Urinary bladder (tissue), 3 donors: ENCODE measurements at regions not wholly inside any gene's neighbourhood (a gene's known extent, or its start where the extent isn't known, plus 50 kb on each side); places are given as distances from the start of the nearest gene placed in this dataset.

Source experiments
- DNase-seq: peaks from one replicate; pipeline ENCODE4 v3.0.0-alpha.2; 2015; ENCODE audit errors: extremely low spot score
- H3K27ac ChIP-seq: one replicate; pipeline ENCODE4 v1.5.1; 2013; ENCODE audit warnings: low read depth, mild to moderate bottlenecking, moderate library complexity
- H3K36me3 ChIP-seq: one replicate; pipeline ENCODE4 v1.6.1; 2013; ENCODE audit warnings: mild to moderate bottlenecking, moderate library complexity; ENCODE audit not compliant: insufficient read depth
- H3K4me1 ChIP-seq: one replicate; pipeline ENCODE4 v1.6.1; 2013; ENCODE audit warnings: mild to moderate bottlenecking, moderate library complexity; ENCODE audit not compliant: insufficient read depth
- H3K4me3 ChIP-seq: one replicate; pipeline ENCODE4 v1.5.1; 2013; ENCODE audit warnings: low read depth, low read length
- WGBS: extraction: QIAGEN DNeasy Blood & Tissue Kit; methylation state at CpG from one replicate; pipeline ENCODE4 v1.1.7; 2013; 5-methylcytosine and 5-hydroxymethylcytosine counted together
- donor health status: healthy with polysubstance abuse.
- donor health status: healthy.

GRCh38 chr16:82350560-82350959 lies 180.5 kb upstream of the MPHOSPH6 start:
- Histone ChIP-seq H3K36me3 (no peaks in the 10 kb centered on the region), H3K4me1 (no peaks in the 10 kb centered on the region), H3K27ac (no peak overlapping the region), H3K4me3 (no peak overlapping the region)
- 95% methylated on average over 2 of the region's 2 CpGs for WGBS
- no peak for DNase-seq

GRCh38 chr16:82345318-82345717 lies 175.3 kb upstream of the MPHOSPH6 start:
- 91% methylated on average over 2 of the region's 2 CpGs for WGBS
- DNase-seq = no peak
- no peak overlapping the region for H3K4me3 ChIP-seq

DNA sequence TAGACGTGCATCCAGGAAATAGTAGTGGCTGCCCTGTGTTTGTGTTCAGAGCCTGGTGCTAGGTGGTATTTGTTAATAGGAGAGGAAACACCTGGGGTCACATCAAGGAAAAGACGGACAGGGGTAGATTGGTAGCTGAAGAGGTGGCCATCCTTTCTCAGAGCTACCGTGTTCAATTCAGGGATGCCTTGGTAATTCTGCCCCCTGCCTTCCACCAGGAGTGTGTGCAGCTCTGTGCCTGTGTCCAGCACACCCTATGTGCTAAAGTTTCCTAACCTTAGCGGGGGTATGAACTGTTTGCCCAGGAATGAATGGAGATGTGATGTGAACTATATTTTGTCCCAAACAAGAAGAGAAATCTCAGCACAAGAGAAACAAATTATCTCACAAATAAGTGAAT lies 174.1 kb upstream of the MPHOSPH6 start:
- Histone ChIP-seq H3K36me3 (no peaks in the 10 kb centered on the region), H3K4me3 (no peak overlapping the region), H3K4me1 (no peaks in the 10 kb centered on the region), H3K27ac (no peak overlapping the region)
- WGBS = 42% methylated on average over 4 of the region's 4 CpGs
- DNase-seq = no peak

More at GRCh38 chr16:82345318-82345717, 175.3 kb upstream of the MPHOSPH6 start:
- Histone ChIP-seq H3K4me1 (no peaks in the 10 kb centered on the region), H3K36me3 (no peaks in the 10 kb centered on the region), H3K27ac (no peak overlapping the region)

- Histone ChIP-seq H3K4me1 (no peaks in the 10 kb centered on the region), H3K27ac (no peak overlapping the region), H3K4me3 (no peak overlapping the region), H3K36me3 (no peaks in the 10 kb centered on the region)
- no peak for DNase-seq
- 80% methylated on average over 4 of the region's 4 CpGs for WGBS
These were observed 171.2 kb upstream of the MPHOSPH6 start for GRCh38 chr16:82341146-82341669.

- Histone ChIP-seq H3K4me3 (no peak overlapping the region), H3K27ac (no peak overlapping the region), H3K4me1 (no peaks in the 10 kb centered on the region), H3K36me3 (no peaks in the 10 kb centered on the region)
- 43% methylated on average over 4 of the region's 4 CpGs for whole genome bisulfite sequencing
- no peak for DNase-seq
These were observed 170.5 kb upstream of the MPHOSPH6 start for GRCh38 chr16:82340531-82340930.

GRCh38 chr16:82337355-82337754 lies 167.3 kb upstream of the MPHOSPH6 start:
- Histone ChIP-seq H3K4me1 (no peaks in the 10 kb centered on the region), H3K4me3 (no peak overlapping the region), H3K27ac (no peak overlapping the region), H3K36me3 (no peaks in the 10 kb centered on the region)
- no peak for DNase-seq
- WGBS = 60% methylated on average over 3 of the region's 3 CpGs

GRCh38 chr16:82331974-82332750 lies 162.1 kb upstream of the MPHOSPH6 start:
- WGBS = 84% methylated on average over 6 of the region's 6 CpGs

GRCh38 chr16:82331397-82331796 lies 161.4 kb upstream of the MPHOSPH6 start:
- WGBS = 84% methylated on average over 3 of the region's 3 CpGs
- Histone ChIP-seq H3K27ac (no peak overlapping the region), H3K36me3 (no peaks in the 10 kb centered on the region), H3K4me3 (no peak overlapping the region), H3K4me1 (no peaks in the 10 kb centered on the region)
- no peak for DNase-seq

More at GRCh38 chr16:82331974-82332750, 162.1 kb upstream of the MPHOSPH6 start:
- Histone ChIP-seq H3K36me3 (no peaks in the 10 kb centered on the region), H3K4me3 (no peak overlapping the region), H3K27ac (no peak overlapping the region), H3K4me1 (no peaks in the 10 kb centered on the region)
- DNase-seq = no peak

GRCh38 chr16:82329504-82330192 lies 159.6 kb upstream of the MPHOSPH6 start:
- WGBS = 67% methylated on average over 11 of the region's 11 CpGs
- no peak overlapping the region for H3K4me3 ChIP-seq
- H3K4me1 ChIP-seq = no peaks in the 10 kb centered on the region
- DNase-seq = no peak
- H3K36me3 ChIP-seq = no peaks in the 10 kb centered on the region
- no peak overlapping the region for H3K27ac ChIP-seq

DNA sequence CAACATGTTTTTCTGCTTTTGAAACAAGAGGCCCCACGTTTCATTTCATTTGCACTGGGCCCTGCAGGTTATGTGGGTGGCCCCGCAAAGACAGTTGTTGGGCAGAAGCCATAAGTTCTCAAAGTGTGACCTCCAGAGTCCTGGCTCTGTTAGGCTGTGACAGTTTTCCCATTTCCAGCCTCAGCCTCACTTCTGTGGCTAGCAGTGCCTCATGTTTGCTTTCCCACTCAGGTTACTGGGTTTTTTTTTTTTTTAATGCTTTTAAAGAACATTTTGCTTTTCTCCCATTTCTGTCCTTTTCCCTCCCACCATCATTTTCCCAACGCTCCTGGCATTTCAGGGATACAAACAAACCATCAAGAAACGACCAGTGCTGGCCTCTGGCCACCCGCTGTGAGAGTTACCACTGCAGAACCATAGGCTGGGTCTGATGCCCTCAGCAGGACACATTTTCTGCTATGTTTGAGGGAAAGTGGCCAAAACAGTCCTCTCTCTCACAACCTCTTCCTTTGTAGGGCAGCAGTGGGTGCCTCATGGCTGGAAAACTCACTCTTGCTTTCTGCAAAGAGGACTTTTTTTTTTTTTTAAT lies 159.0 kb upstream of the MPHOSPH6 start:
- WGBS = 57% methylated on average over 5 of the region's 5 CpGs
- Histone ChIP-seq H3K27ac (no peak overlapping the region), H3K4me1 (no peaks in the 10 kb centered on the region), H3K4me3 (no peak overlapping the region), H3K36me3 (no peaks in the 10 kb centered on the region)
- no peak for DNase-seq

DNA sequence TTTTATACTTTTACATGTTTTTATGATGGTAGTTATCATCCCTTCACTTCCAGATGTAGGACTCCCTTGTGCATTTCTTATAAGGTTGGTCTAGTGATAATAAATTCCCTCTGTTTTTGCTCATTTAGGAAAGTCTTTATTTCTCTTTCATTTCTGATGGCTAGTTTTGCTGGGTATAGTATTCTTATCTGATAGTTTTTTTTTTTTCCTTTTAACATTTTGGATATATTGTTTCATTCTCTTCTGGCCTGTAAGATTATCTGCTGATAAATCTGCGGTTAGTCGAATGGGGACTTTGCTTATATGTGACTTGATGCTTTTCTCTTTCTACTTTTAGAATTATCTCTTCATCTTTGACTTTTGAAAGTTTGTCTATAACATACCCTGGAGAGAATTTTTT lies 153.1 kb upstream of the MPHOSPH6 start:
- WGBS = 99% methylated on average over 2 of the region's 2 CpGs
- Histone ChIP-seq H3K4me1 (no peaks in the 10 kb centered on the region), H3K4me3 (no peak overlapping the region), H3K36me3 (no peaks in the 10 kb centered on the region), H3K27ac (no peak overlapping the region)
- DNase-seq = no peak

DNA sequence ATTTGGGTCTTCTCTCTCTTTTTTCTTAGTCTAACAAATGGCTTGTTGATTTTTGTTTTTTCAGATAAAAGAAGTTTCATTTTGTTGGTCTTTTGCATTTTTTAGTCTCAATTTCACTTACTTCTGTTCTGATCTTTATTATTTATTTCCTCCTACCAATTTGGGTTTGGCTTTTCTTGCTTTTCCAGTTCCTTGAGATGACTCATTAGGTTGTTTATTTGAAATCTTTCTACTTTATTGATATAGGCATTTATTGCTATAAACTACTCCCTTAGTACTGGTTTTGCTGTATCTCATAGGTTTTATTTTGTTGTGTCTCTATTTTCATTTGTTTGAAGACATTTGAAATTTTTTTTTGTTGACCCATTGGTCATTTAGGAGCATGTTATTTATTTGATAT lies 152.2 kb upstream of the MPHOSPH6 start:
- H3K4me1 ChIP-seq = no peaks in the 10 kb centered on the region
- H3K4me3 ChIP-seq = no peak overlapping the region
- no peak for DNase-seq
- no peaks in the 10 kb centered on the region for H3K36me3 ChIP-seq
- no peak overlapping the region for H3K27ac ChIP-seq

DNA sequence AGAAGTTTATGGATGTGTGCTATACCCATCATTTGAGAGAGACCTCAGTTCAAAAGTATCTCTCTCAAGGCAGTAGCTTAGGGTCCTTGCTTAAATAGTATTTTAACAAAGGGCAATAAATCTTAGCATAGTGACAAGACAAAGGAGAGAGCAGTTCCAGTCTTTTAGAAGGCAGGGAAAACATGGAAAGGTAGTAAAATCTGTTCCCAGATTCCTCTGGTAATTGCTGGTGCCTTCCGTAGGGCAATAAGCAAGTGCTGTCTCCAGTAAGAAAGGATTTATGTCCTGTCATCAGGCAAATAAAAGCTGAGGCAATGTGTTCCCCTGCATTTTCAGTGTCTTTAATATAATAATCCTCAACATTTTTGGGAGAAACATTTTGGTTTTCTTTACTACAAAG lies 149.0 kb upstream of the MPHOSPH6 start:
- DNase-seq = no peak
- no peaks in the 10 kb centered on the region for H3K36me3 ChIP-seq
- no peaks in the 10 kb centered on the region for H3K4me1 ChIP-seq
- H3K27ac ChIP-seq = no peak overlapping the region
- 40% methylated on average over 1 of the region's 1 CpG for WGBS
- H3K4me3 ChIP-seq = no peak overlapping the region
